ENCODE measurements at regions not wholly inside any gene's neighbourhood (a gene's known extent, or its start where the extent isn't known, plus 50 kb on each side); places are given as distances from the start of the nearest gene placed in this dataset.

GRCh38 chr10:58932577-58933314 lies 243.7 kb upstream of the PHYHIPL start:
- H3K36me3 ChIP-seq (ENCODE audit: control insufficient read depth, insufficient read depth, low read length, severe bottlenecking): no peaks in the 10 kb centered on the region
- H3K27me3 ChIP-seq (replicated peaks; ENCODE audit: control insufficient read depth, insufficient read depth, low read length): no peaks in the 10 kb centered on the region
- H3K9me3 ChIP-seq (ENCODE audit: control insufficient read depth, low read length): no peaks in the 10 kb centered on the region
- H3K4me1 ChIP-seq (ENCODE audit: control insufficient read depth, insufficient read depth, low read length): peaks cover 16% of the 10 kb centered on the region
- DNase-seq (ENCODE audit: low read depth): no peak
- no peak overlapping the region for H3K4me3 ChIP-seq (ENCODE audit: low read length)
- no peak overlapping the region for H3K9ac ChIP-seq (ENCODE audit: low read length)

DNA sequence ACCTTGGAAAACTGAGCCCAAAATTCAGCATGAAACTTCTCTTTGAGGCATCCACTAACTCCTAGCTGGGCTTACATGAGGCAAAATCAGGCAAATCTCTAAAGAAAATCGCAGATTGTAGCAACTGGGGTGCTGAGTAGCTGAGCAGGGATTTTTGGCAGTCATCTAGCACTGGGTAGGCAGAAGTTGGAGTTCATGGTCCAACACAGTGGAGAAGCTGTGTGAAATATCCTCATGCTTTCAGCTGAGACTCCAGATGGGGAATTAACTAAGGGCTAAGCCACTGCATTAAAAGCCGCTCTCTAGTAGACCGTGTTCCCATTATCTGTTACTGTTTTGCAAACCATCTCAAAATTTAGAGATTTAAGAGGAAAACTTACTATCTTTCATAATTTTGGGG lies 240.1 kb upstream of the PHYHIPL start:
- H3K9me3 ChIP-seq (ENCODE audit: control insufficient read depth, low read length): no peaks in the 10 kb centered on the region
- DNase-seq (ENCODE audit: low read depth): no peak
- H3K4me1 ChIP-seq (ENCODE audit: control insufficient read depth, insufficient read depth, low read length): peaks cover 3% of the 10 kb centered on the region
- no peak overlapping the region for H3K9ac ChIP-seq (ENCODE audit: low read length)
- no peaks in the 10 kb centered on the region for H3K27me3 ChIP-seq (replicated peaks; ENCODE audit: control insufficient read depth, insufficient read depth, low read length)
- H3K4me3 ChIP-seq (ENCODE audit: low read length): no peak overlapping the region
- H3K36me3 ChIP-seq (ENCODE audit: control insufficient read depth, insufficient read depth, low read length, severe bottlenecking): no peaks in the 10 kb centered on the region

GRCh38 chr10:58937423-58937822 lies 239.0 kb upstream of the PHYHIPL start:
- Histone ChIP-seq H3K4me1 (ENCODE audit: control insufficient read depth, insufficient read depth, low read length) (peaks cover 4% of the 10 kb centered on the region), H3K27me3 (replicated peaks; ENCODE audit: control insufficient read depth, insufficient read depth, low read length) (no peaks in the 10 kb centered on the region), H3K9ac (ENCODE audit: low read length) (no peak overlapping the region), H3K4me3 (ENCODE audit: low read length) (no peak overlapping the region), H3K9me3 (ENCODE audit: control insufficient read depth, low read length) (no peaks in the 10 kb centered on the region), H3K36me3 (ENCODE audit: control insufficient read depth, insufficient read depth, low read length, severe bottlenecking) (no peaks in the 10 kb centered on the region)
- no peak for DNase-seq (ENCODE audit: low read depth)

DNA sequence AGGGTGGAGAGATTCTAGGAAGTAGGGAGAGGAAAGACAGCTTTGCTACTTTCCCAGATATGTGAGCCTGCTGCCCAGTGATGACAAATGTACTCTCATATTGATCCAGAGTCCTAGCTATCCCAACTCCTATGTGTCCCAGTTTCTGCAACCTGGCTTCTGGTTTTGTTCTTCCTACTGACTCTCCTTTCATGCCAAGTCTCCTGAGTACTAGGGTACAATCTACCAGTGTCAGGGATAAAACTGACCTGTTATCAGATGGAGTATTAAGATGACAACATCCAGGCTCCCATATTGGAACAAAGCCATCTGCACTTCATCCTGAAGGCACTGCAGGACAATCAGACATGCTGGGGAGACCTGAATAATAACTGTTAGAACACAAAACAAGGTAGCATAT lies 233.7 kb upstream of the PHYHIPL start:
- Histone ChIP-seq H3K9ac (ENCODE audit: low read length) (peak overlapping the region; percentile 5), H3K9me3 (ENCODE audit: control insufficient read depth, low read length) (no peaks in the 10 kb centered on the region), H3K27me3 (replicated peaks; ENCODE audit: control insufficient read depth, insufficient read depth, low read length) (no peaks in the 10 kb centered on the region), H3K36me3 (ENCODE audit: control insufficient read depth, insufficient read depth, low read length, severe bottlenecking) (no peaks in the 10 kb centered on the region), H3K4me1 (ENCODE audit: control insufficient read depth, insufficient read depth, low read length) (peaks cover 28% of the 10 kb centered on the region), H3K4me3 (ENCODE audit: low read length) (no peak overlapping the region)
- DNase-seq (ENCODE audit: low read depth): no peak

DNA sequence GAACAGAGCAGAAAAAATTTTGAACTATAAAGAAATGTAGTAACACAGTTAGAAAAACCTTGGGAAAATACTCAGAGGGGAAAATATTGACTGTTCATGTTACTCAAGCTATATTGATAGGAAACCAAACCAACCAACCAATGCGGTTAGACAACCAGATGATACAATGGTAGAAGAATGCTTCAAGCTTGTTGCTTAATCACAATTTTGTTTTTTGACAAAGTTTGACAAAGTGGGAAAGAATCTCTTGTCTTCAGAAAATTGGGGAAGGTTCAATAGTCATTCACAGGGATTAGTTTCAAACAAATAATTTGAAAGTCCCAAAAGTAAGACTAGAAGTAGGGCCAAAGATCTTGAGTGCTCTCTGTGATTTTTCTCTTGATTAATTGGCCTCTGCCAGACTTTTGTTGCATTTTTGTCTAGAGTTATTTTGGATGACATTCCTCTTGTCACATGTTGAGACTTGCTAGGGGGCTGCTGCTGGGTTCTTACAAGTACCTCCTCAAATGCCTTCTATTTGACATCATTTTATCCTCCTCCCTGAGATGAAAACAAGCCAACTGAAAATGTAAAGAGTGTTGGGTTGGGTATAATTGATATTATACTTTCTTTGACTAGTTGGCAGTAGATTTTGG lies 233.1 kb upstream of the PHYHIPL start:
- Histone ChIP-seq H3K9me3 (ENCODE audit: control insufficient read depth, low read length) (no peaks in the 10 kb centered on the region), H3K36me3 (ENCODE audit: control insufficient read depth, insufficient read depth, low read length, severe bottlenecking) (no peaks in the 10 kb centered on the region), H3K4me1 (ENCODE audit: control insufficient read depth, insufficient read depth, low read length) (peaks cover 28% of the 10 kb centered on the region), H3K4me3 (ENCODE audit: low read length) (peak overlapping the region; percentile 57), H3K27me3 (replicated peaks; ENCODE audit: control insufficient read depth, insufficient read depth, low read length) (no peaks in the 10 kb centered on the region), H3K9ac (ENCODE audit: low read length) (peak overlapping the region; percentile 79)
- DNase-seq (ENCODE audit: low read depth): no peak

DNA sequence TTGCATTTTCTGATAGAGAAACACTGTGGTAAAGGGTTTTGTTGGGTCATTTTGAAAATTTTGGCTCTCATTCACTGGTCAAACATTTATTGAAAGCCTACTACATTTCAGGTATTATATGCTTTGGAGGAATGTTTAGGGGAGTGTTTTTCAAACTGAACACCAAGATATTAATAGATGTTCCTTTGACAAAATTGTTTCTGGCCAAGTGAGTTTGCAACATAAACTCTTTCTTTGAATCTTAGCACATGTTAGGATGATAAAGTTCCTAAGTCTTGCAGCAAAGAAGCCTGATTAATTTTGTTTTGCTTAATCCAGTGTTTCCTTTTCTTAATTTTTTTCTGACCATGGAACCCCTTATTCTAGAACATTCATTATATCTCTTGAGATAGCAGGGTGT lies 232.5 kb upstream of the PHYHIPL start:
- Histone ChIP-seq H3K27me3 (replicated peaks; ENCODE audit: control insufficient read depth, insufficient read depth, low read length) (no peaks in the 10 kb centered on the region), H3K36me3 (ENCODE audit: control insufficient read depth, insufficient read depth, low read length, severe bottlenecking) (no peaks in the 10 kb centered on the region)
- DNase-seq (ENCODE audit: low read depth): no peak

GRCh38 chr10:58948303-58948702 lies 228.1 kb upstream of the PHYHIPL start:
- no peak overlapping the region for H3K9ac ChIP-seq (ENCODE audit: low read length)
- peaks cover 48% of the 10 kb centered on the region for H3K4me1 ChIP-seq (ENCODE audit: control insufficient read depth, insufficient read depth, low read length)
- DNase-seq (ENCODE audit: low read depth): no peak
- no peaks in the 10 kb centered on the region for H3K9me3 ChIP-seq (ENCODE audit: control insufficient read depth, low read length)
- no peak overlapping the region for H3K4me3 ChIP-seq (ENCODE audit: low read length)
- H3K36me3 ChIP-seq (ENCODE audit: control insufficient read depth, insufficient read depth, low read length, severe bottlenecking): no peaks in the 10 kb centered on the region
- H3K27me3 ChIP-seq (replicated peaks; ENCODE audit: control insufficient read depth, insufficient read depth, low read length): no peaks in the 10 kb centered on the region

More for the DNA sequence above, 232.5 kb upstream of the PHYHIPL start:
- Histone ChIP-seq H3K4me1 (ENCODE audit: control insufficient read depth, insufficient read depth, low read length) (peaks cover 28% of the 10 kb centered on the region), H3K9ac (ENCODE audit: low read length) (peak overlapping the region; percentile 79), H3K4me3 (ENCODE audit: low read length) (peak overlapping the region; percentile 57), H3K9me3 (ENCODE audit: control insufficient read depth, low read length) (no peaks in the 10 kb centered on the region)

DNA sequence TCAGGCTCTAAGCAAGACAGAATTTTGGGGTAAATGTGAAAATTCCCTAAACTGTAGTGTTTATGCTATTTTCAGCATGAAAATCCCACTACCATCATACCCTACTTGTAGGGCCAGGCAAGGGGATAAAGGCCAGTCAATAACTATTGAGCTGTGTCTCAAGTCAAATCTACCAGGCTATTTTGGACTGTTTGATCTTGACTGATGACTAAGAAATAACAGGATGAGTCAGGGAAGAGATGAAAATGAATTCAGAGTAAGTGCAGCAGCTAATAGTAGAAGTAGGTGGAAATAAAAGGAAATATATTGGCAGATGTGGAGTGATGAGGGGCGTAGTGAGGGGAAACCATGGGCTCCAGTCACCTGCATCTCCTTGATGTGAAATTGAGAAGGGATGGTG lies 225.8 kb upstream of the PHYHIPL start:
- Histone ChIP-seq H3K4me3 (ENCODE audit: low read length) (peak overlapping the region; percentile 5), H3K27me3 (replicated peaks; ENCODE audit: control insufficient read depth, insufficient read depth, low read length) (no peaks in the 10 kb centered on the region), H3K9me3 (ENCODE audit: control insufficient read depth, low read length) (no peaks in the 10 kb centered on the region), H3K36me3 (ENCODE audit: control insufficient read depth, insufficient read depth, low read length, severe bottlenecking) (no peaks in the 10 kb centered on the region), H3K4me1 (ENCODE audit: control insufficient read depth, insufficient read depth, low read length) (peaks cover 33% of the 10 kb centered on the region), H3K9ac (ENCODE audit: low read length) (peak overlapping the region; percentile 70)
- DNase-seq (ENCODE audit: low read depth): peak; percentile 19

DNA sequence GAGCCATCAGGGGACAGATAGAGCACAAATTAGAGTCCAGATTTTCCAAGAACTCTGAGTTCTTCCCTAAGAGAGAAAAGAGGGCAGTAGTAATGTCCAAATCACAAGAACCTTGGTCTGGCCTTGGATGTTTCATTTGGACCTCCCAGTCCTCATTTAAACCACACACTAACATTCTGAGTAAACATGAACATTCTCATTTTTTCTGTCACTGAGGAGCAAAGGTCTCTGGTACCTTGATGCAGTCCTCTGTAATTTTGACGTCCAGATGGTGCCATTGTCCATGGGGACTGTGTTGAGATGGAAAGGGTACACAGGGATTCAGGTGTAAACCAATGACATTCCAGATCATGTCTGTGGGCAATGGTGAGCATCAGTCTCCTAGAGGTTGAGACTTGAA lies 225.4 kb upstream of the PHYHIPL start:
- DNase-seq (ENCODE audit: low read depth): no peak
- peak overlapping the region; percentile 5 for H3K4me3 ChIP-seq (ENCODE audit: low read length)
- H3K9ac ChIP-seq (ENCODE audit: low read length): peak overlapping the region; percentile 70
- H3K9me3 ChIP-seq (ENCODE audit: control insufficient read depth, low read length): no peaks in the 10 kb centered on the region
- peaks cover 33% of the 10 kb centered on the region for H3K4me1 ChIP-seq (ENCODE audit: control insufficient read depth, insufficient read depth, low read length)
- no peaks in the 10 kb centered on the region for H3K36me3 ChIP-seq (ENCODE audit: control insufficient read depth, insufficient read depth, low read length, severe bottlenecking)
- H3K27me3 ChIP-seq (replicated peaks; ENCODE audit: control insufficient read depth, insufficient read depth, low read length): no peaks in the 10 kb centered on the region

- Histone ChIP-seq H3K9ac (ENCODE audit: low read length) (peak overlapping the region; percentile 70), H3K4me3 (ENCODE audit: low read length) (no peak overlapping the region), H3K27me3 (replicated peaks; ENCODE audit: control insufficient read depth, insufficient read depth, low read length) (no peaks in the 10 kb centered on the region), H3K36me3 (ENCODE audit: control insufficient read depth, insufficient read depth, low read length, severe bottlenecking) (no peaks in the 10 kb centered on the region), H3K9me3 (ENCODE audit: control insufficient read depth, low read length) (no peaks in the 10 kb centered on the region), H3K4me1 (ENCODE audit: control insufficient read depth, insufficient read depth, low read length) (peaks cover 37% of the 10 kb centered on the region)
- peak; percentile 18 for DNase-seq (ENCODE audit: low read depth)
Measured at GRCh38 chr10:58951746-58952145, 224.7 kb upstream of the PHYHIPL start.

- Histone ChIP-seq H3K27me3 (replicated peaks; ENCODE audit: control insufficient read depth, insufficient read depth, low read length) (no peaks in the 10 kb centered on the region), H3K9ac (ENCODE audit: low read length) (peak overlapping the region; percentile 70), H3K4me1 (ENCODE audit: control insufficient read depth, insufficient read depth, low read length) (peaks cover 41% of the 10 kb centered on the region), H3K9me3 (ENCODE audit: control insufficient read depth, low read length) (no peaks in the 10 kb centered on the region), H3K4me3 (ENCODE audit: low read length) (peak overlapping the region; percentile 48), H3K36me3 (ENCODE audit: control insufficient read depth, insufficient read depth, low read length, severe bottlenecking) (no peaks in the 10 kb centered on the region)
- peak; percentile 29 for DNase-seq (ENCODE audit: low read depth)
Measured at GRCh38 chr10:58952162-58952601, 224.3 kb upstream of the PHYHIPL start.

All from adipocyte (in vitro differentiated cells).